ENCODE measurements at regions not wholly inside any gene's neighbourhood (a gene's known extent, or its start where the extent isn't known, plus 50 kb on each side); places are given as distances from the start of the nearest gene placed in this dataset.

DNA sequence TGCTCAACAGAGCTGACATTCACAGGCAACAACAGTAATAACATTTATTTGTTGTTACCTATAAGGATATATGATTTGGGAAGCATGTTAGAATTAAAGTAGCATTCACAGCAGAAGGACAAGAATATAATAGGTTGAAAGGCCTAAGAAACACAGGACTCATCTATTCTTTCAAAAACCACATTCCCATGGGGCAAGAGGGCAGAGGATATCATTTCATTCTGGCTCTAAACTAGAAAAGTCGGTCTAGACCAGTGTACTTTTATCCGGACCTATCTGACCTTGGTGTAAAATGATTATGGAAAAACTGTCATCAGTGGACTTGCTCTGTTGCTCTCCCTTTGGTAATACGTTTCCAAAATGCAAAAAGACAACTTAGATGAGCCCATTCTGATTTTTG is 914.7 kb upstream of the CITED2 start:
- H3K9me3 ChIP-seq (replicated peaks; ENCODE audit: control insufficient read depth, insufficient read depth, low read depth, low read length), result no peaks in the 10 kb centered on the region
- WGBS (ENCODE audit: insufficient coverage, low coverage, missing lambda C conversion rate), result 54% methylated on average over 3 of the region's 3 CpGs
- TF ChIP-seq TAF1 (IDR thresholded peaks at IDR 0.05; ENCODE audit: control insufficient read depth, extremely low read depth, insufficient read depth, low read length, severe bottlenecking) (no peak), ZNF224 (CRISPR knock-in tag; IDR thresholded peaks at IDR 0.05) (no peak), NR2F6 (CRISPR knock-in tag; IDR thresholded peaks at IDR 0.05) (no peak)
- no peak for ATAC-seq
- ChIA-PET CTCF (ENCODE audit: low intra/inter-chr PET ratio) (no interaction called here), POLR2A (no interaction called here)
- no peak overlapping the region for H3K4me3 ChIP-seq
- H3K4me2 ChIP-seq (ENCODE audit: insufficient read depth, low read length), result no peak overlapping the region
- no peak for DNase-seq (ENCODE audit: extremely low read depth in 1 of 4, low spot score in 3 of 4)
- no peaks in the 10 kb centered on the region for H3K4me1 ChIP-seq (replicated peaks in 1 of 2; ENCODE audit: control insufficient read depth in 2 of 2, insufficient read depth in 2 of 2, low read length in 2 of 2)
- FAIRE-seq, result no peak
- H3K27me3 ChIP-seq (ENCODE audit: control insufficient read depth in 2 of 2, insufficient read depth in 2 of 2, low read length in 2 of 2), result no peaks in the 10 kb centered on the region
- BruUV-seq (replicated peaks), result no TSS peak
- H2AFZ ChIP-seq (ENCODE audit: low read depth, low read length), result no peak overlapping the region
- H3K36me3 ChIP-seq (ENCODE audit: control insufficient read depth, insufficient read depth, low read length), result no peaks in the 10 kb centered on the region
- no peak overlapping the region for H3K9ac ChIP-seq (ENCODE audit: insufficient read depth in 1 of 2, low read depth in 2 of 2, low read length in 2 of 2)
- no peaks in the 10 kb centered on the region for H4K20me1 ChIP-seq (replicated peaks; ENCODE audit: control insufficient read depth, insufficient read depth, low read length)
- no peak overlapping the region for H3K27ac ChIP-seq (ENCODE audit: extremely low read depth, low read depth, low read length)
- H3K9me1 ChIP-seq (ENCODE audit: control insufficient read depth, insufficient read depth, low read length), result no peaks in the 10 kb centered on the region
- in situ Hi-C loops (cut with MboI), result no loop called here
- no peaks in the 10 kb centered on the region for H3K79me2 ChIP-seq (ENCODE audit: control insufficient read depth, insufficient read depth, low read length)
- intact Hi-C loops (cut with micrococcal nuclease), result no loop called here

DNA sequence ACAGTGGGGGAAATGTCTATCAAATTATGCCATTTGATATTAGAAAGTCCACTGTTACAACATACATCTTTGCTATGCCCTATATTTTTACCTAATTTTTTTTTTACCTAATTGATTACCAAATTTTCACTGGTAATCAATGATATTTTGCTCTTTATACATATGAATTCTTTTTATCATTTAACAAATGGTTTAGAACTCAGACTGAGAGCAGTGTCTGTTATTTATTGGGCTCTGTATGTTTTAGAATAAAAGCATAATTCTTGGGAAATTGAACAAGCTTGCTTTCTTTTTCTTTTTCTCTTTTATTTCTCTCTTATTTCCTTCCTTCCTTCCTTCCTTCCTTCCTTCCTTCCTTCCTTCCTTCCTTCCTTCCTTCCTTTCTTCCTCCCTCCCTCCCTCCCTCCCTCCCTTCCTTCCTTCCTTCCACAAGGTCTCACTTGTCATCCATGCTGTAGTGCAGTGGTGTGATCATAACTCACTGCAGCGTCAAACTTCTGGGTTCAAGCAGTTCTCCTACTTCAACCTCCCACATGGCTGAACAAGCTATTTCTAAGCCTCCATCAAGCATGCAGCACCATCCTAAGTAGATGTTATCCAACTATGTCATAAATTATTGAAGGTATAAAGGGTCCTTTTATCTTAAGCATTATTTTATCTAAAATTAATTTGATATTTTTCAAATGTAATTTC is 911.7 kb upstream of the CITED2 start:
- Histone ChIP-seq H3K9ac (ENCODE audit: insufficient read depth in 1 of 2, low read depth in 2 of 2, low read length in 2 of 2) (no peak overlapping the region), H4K20me1 (replicated peaks; ENCODE audit: control insufficient read depth, insufficient read depth, low read length) (no peaks in the 10 kb centered on the region), H3K27me3 (ENCODE audit: control insufficient read depth in 2 of 2, insufficient read depth in 2 of 2, low read length in 2 of 2) (no peaks in the 10 kb centered on the region), H3K27ac (ENCODE audit: extremely low read depth, low read depth, low read length) (no peak overlapping the region), H3K9me3 (replicated peaks; ENCODE audit: control insufficient read depth, insufficient read depth, low read depth, low read length) (no peaks in the 10 kb centered on the region), H2AFZ (ENCODE audit: low read depth, low read length) (no peak overlapping the region), H3K9me1 (ENCODE audit: control insufficient read depth, insufficient read depth, low read length) (no peaks in the 10 kb centered on the region), H3K4me1 (replicated peaks in 1 of 2; ENCODE audit: control insufficient read depth in 2 of 2, insufficient read depth in 2 of 2, low read length in 2 of 2) (no peaks in the 10 kb centered on the region), H3K36me3 (ENCODE audit: control insufficient read depth, insufficient read depth, low read length) (no peaks in the 10 kb centered on the region), H3K4me2 (ENCODE audit: insufficient read depth, low read length) (no peak overlapping the region), H3K79me2 (ENCODE audit: control insufficient read depth, insufficient read depth, low read length) (no peaks in the 10 kb centered on the region), H3K4me3 (no peak overlapping the region)
- ChIA-PET CTCF (ENCODE audit: low intra/inter-chr PET ratio) (no interaction called here), POLR2A (interaction anchor here (0.6 to 1.1 kb wide), 2 partner anchors 14 to 255 kb away, joined by 3 to 4 read pairs; no protein-coding TSS in a partner anchor)
- no TSS peak for BruUV-seq (replicated peaks)
- no peak for ATAC-seq
- FAIRE-seq, result no peak
- TF ChIP-seq, protein P1, sequence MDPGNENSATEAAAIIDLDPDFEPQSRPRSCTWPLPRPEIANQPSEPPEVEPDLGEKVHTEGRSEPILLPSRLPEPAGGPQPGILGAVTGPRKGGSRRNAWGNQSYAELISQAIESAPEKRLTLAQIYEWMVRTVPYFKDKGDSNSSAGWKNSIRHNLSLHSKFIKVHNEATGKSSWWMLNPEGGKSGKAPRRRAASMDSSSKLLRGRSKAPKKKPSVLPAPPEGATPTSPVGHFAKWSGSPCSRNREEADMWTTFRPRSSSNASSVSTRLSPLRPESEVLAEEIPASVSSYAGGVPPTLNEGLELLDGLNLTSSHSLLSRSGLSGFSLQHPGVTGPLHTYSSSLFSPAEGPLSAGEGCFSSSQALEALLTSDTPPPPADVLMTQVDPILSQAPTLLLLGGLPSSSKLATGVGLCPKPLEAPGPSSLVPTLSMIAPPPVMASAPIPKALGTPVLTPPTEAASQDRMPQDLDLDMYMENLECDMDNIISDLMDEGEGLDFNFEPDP (CRISPR knock-in tag; IDR thresholded peaks at IDR 0.05), result no peak
- TF ChIP-seq, protein P2, sequence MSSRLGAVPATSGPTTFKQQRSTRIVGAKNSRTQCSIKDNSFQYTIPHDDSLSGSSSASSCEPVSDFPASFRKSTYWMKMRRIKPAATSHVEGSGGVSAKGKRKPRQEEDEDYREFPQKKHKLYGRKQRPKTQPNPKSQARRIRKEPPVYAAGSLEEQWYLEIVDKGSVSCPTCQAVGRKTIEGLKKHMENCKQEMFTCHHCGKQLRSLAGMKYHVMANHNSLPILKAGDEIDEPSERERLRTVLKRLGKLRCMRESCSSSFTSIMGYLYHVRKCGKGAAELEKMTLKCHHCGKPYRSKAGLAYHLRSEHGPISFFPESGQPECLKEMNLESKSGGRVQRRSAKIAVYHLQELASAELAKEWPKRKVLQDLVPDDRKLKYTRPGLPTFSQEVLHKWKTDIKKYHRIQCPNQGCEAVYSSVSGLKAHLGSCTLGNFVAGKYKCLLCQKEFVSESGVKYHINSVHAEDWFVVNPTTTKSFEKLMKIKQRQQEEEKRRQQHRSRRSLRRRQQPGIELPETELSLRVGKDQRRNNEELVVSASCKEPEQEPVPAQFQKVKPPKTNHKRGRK (tag; IDR thresholded peaks at IDR 0.05), result peak; percentile 26; the same call in 1 of the 2 replicates
- intact Hi-C loops (cut with micrococcal nuclease) (no loop called here), in situ Hi-C loops (cut with MboI) (no loop called here)
- DNase-seq (ENCODE audit: extremely low read depth in 1 of 4, low spot score in 3 of 4), result no peak
- 29% methylated on average over 1 of the region's 1 CpG for WGBS (ENCODE audit: insufficient coverage, low coverage, missing lambda C conversion rate)

Data from K562 (cell line).